ENCODE measurements at regions not wholly inside any gene's neighbourhood (a gene's known extent, or its start where the extent isn't known, plus 50 kb on each side); places are given as distances from the start of the nearest gene placed in this dataset.

GRCh38 chr16:5903153-5903552 lies 805.6 kb upstream of the EEF2KMT start:
- TF ChIP-seq ARNTL (CRISPR knock-in tag; IDR thresholded peaks at IDR 0.05; ENCODE audit: borderline replicate concordance, low read depth), result no peak
- no peak for TF ChIP-seq ZNF70 (CRISPR knock-in tag; IDR thresholded peaks at IDR 0.05)
- TF ChIP-seq ISL1 (CRISPR knock-in tag; IDR thresholded peaks at IDR 0.05), result no peak
- TF ChIP-seq, protein P1, sequence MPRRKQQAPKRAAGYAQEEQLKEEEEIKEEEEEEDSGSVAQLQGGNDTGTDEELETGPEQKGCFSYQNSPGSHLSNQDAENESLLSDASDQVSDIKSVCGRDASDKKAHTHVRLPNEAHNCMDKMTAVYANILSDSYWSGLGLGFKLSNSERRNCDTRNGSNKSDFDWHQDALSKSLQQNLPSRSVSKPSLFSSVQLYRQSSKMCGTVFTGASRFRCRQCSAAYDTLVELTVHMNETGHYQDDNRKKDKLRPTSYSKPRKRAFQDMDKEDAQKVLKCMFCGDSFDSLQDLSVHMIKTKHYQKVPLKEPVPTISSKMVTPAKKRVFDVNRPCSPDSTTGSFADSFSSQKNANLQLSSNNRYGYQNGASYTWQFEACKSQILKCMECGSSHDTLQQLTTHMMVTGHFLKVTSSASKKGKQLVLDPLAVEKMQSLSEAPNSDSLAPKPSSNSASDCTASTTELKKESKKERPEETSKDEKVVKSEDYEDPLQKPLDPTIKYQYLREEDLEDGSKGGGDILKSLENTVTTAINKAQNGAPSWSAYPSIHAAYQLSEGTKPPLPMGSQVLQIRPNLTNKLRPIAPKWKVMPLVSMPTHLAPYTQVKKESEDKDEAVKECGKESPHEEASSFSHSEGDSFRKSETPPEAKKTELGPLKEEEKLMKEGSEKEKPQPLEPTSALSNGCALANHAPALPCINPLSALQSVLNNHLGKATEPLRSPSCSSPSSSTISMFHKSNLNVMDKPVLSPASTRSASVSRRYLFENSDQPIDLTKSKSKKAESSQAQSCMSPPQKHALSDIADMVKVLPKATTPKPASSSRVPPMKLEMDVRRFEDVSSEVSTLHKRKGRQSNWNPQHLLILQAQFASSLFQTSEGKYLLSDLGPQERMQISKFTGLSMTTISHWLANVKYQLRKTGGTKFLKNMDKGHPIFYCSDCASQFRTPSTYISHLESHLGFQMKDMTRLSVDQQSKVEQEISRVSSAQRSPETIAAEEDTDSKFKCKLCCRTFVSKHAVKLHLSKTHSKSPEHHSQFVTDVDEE (CRISPR knock-in tag; IDR thresholded peaks at IDR 0.05), result no peak
- TF ChIP-seq TOX (CRISPR knock-in tag; IDR thresholded peaks at IDR 0.05; ENCODE audit: borderline replicate concordance), result no peak
- no peak for TF ChIP-seq ZFP30 (CRISPR knock-in tag; IDR thresholded peaks at IDR 0.05)
- TF ChIP-seq GLIS3 (CRISPR knock-in tag; IDR thresholded peaks at IDR 0.05), result no peak
- no peak for TF ChIP-seq OSR1 (CRISPR knock-in tag; IDR thresholded peaks at IDR 0.05)
- TF ChIP-seq, protein P2, sequence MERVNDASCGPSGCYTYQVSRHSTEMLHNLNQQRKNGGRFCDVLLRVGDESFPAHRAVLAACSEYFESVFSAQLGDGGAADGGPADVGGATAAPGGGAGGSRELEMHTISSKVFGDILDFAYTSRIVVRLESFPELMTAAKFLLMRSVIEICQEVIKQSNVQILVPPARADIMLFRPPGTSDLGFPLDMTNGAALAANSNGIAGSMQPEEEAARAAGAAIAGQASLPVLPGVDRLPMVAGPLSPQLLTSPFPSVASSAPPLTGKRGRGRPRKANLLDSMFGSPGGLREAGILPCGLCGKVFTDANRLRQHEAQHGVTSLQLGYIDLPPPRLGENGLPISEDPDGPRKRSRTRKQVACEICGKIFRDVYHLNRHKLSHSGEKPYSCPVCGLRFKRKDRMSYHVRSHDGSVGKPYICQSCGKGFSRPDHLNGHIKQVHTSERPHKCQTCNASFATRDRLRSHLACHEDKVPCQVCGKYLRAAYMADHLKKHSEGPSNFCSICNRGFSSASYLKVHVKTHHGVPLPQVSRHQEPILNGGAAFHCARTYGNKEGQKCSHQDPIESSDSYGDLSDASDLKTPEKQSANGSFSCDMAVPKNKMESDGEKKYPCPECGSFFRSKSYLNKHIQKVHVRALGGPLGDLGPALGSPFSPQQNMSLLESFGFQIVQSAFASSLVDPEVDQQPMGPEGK (CRISPR knock-in tag; IDR thresholded peaks at IDR 0.05; ENCODE audit: borderline replicate concordance), result no peak
- TF ChIP-seq, protein P3, sequence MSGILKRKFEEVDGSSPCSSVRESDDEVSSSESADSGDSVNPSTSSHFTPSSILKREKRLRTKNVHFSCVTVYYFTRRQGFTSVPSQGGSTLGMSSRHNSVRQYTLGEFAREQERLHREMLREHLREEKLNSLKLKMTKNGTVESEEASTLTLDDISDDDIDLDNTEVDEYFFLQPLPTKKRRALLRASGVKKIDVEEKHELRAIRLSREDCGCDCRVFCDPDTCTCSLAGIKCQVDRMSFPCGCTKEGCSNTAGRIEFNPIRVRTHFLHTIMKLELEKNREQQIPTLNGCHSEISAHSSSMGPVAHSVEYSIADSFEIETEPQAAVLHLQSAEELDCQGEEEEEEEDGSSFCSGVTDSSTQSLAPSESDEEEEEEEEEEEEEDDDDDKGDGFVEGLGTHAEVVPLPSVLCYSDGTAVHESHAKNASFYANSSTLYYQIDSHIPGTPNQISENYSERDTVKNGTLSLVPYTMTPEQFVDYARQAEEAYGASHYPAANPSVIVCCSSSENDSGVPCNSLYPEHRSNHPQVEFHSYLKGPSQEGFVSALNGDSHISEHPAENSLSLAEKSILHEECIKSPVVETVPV (CRISPR knock-in tag; IDR thresholded peaks at IDR 0.05), result no peak
- TF ChIP-seq RARB (CRISPR knock-in tag; IDR thresholded peaks at IDR 0.05), result no peak
- no peak for TF ChIP-seq SNAI2 (CRISPR knock-in tag; IDR thresholded peaks at IDR 0.05)
- TF ChIP-seq ZFP3 (CRISPR knock-in tag; IDR thresholded peaks at IDR 0.05), result no peak
- TF ChIP-seq POU6F1 (CRISPR knock-in tag; IDR thresholded peaks at IDR 0.05; ENCODE audit: borderline replicate concordance, low read depth), result no peak
- TF ChIP-seq ESRRG (CRISPR knock-in tag; IDR thresholded peaks at IDR 0.05), result no peak
- ATAC-seq, result no peak

- no peak for ATAC-seq
- no peak for TF ChIP-seq SNAI2 (CRISPR knock-in tag; IDR thresholded peaks at IDR 0.05)
- no peak for TF ChIP-seq CSDC2 (CRISPR knock-in tag; IDR thresholded peaks at IDR 0.05)
- TF ChIP-seq ZC3H10 (CRISPR knock-in tag; IDR thresholded peaks at IDR 0.05), result no peak
- TF ChIP-seq ISL1 (CRISPR knock-in tag; IDR thresholded peaks at IDR 0.05), result no peak
- TF ChIP-seq PPARA (CRISPR knock-in tag; IDR thresholded peaks at IDR 0.05; ENCODE audit: borderline replicate concordance), result no peak
- no peak for TF ChIP-seq ZNF70 (CRISPR knock-in tag; IDR thresholded peaks at IDR 0.05)
- no peak for TF ChIP-seq ARNTL (CRISPR knock-in tag; IDR thresholded peaks at IDR 0.05; ENCODE audit: borderline replicate concordance, low read depth)
- TF ChIP-seq BACH2 (CRISPR knock-in tag; IDR thresholded peaks at IDR 0.05; ENCODE audit: borderline replicate concordance), result no peak
- no peak for TF ChIP-seq POU6F1 (CRISPR knock-in tag; IDR thresholded peaks at IDR 0.05; ENCODE audit: borderline replicate concordance, low read depth)
- no peak for TF ChIP-seq ESRRG (CRISPR knock-in tag; IDR thresholded peaks at IDR 0.05)
- TF ChIP-seq ZNF565 (CRISPR knock-in tag; conservative IDR thresholded peaks at IDR 0.05; ENCODE audit: low read depth), result no peak
- TF ChIP-seq ZFP3 (CRISPR knock-in tag; IDR thresholded peaks at IDR 0.05), result no peak
- TF ChIP-seq ZFP30 (CRISPR knock-in tag; IDR thresholded peaks at IDR 0.05), result no peak
- TF ChIP-seq OSR1 (CRISPR knock-in tag; IDR thresholded peaks at IDR 0.05), result no peak
- TF ChIP-seq ZNF8 (CRISPR knock-in tag; IDR thresholded peaks at IDR 0.05), result no peak
- TF ChIP-seq, protein P1 (CRISPR knock-in tag; IDR thresholded peaks at IDR 0.05), result no peak
- no peak for TF ChIP-seq RARB (CRISPR knock-in tag; IDR thresholded peaks at IDR 0.05)
- TF ChIP-seq, protein P2 (CRISPR knock-in tag; IDR thresholded peaks at IDR 0.05; ENCODE audit: borderline replicate concordance), result no peak
- TF ChIP-seq, protein P4, sequence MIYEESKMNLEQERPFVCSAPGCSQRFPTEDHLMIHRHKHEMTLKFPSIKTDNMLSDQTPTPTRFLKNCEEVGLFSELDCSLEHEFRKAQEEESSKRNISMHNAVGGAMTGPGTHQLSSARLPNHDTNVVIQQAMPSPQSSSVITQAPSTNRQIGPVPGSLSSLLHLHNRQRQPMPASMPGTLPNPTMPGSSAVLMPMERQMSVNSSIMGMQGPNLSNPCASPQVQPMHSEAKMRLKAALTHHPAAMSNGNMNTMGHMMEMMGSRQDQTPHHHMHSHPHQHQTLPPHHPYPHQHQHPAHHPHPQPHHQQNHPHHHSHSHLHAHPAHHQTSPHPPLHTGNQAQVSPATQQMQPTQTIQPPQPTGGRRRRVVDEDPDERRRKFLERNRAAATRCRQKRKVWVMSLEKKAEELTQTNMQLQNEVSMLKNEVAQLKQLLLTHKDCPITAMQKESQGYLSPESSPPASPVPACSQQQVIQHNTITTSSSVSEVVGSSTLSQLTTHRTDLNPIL (CRISPR knock-in tag; IDR thresholded peaks at IDR 0.05; ENCODE audit: low read depth), result no peak
Observed at GRCh38 chr16:5900046-5900445, 802.5 kb upstream of the EEF2KMT start.

Measured in SK-N-SH treated with all-trans-retinoic acid at 6 μM for 48 hours (cell line).